Stimulated activated CD4-positive, alpha-beta T cell treated with anti-CD3 and anti-CD28 coated beads, Interleukin-15, amount 100 ng/mL, for 48 hours (primary cell): ENCODE measurements at regions not wholly inside any gene's neighbourhood (a gene's known extent, or its start where the extent isn't known, plus 50 kb on each side); places are given as distances from the start of the nearest gene placed in this dataset.

Experiments
- DNase-seq, 2 donors: peaks; one replicate each; pipeline ENCODE4 v3.0.0-alpha.2; 2020; ENCODE audit warnings: low read depth in 2 of 2

GRCh38 chr13:53694814-53695532 is 666.4 kb downstream of the OLFM4 start:
- no peak for DNase-seq

- DNase-seq, result no peak
Measured at GRCh38 chr13:53703371-53704080, 674.9 kb downstream of the OLFM4 start.

DNA sequence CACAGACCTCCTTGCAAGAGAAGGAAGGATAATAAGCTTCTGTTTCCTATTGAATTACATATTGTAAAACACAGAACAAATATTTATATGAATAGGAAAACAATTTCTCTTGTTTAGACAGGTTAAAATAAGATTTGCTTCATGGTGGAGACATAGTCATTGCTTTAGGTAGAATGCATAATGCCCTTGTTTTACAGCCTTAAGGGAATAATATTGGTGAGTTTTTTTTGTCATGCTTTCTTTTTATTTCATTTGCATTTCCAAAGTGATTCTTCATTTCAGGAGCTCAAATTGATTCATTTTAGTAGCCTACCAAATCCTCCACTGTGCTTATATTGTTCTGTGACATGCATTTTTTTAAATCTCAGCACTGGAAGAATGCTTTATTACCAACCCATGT is 690.7 kb downstream of the OLFM4 start:
- no peak for DNase-seq

- DNase-seq, result no peak
Measured at GRCh38 chr13:53732664-53733063, 704.1 kb downstream of the OLFM4 start.

DNA sequence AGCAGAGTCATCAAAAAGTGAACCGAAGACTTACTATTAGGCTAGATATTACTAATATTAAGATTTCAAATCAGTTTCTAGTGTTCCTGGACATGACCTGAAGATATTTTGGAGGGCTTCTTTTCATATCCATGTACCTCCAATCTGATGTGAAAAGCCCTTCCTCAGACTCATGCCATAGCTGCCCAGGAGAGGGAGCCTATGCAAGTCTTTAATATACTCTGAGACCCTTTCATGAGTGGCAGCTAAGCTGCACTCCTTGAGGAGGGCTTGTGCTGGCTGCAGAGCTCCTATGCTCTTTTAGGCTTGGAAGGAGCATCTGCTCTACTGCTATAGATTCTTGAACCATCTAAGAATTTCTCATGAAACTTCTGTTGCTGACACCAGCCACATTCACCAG is 715.3 kb downstream of the OLFM4 start:
- no peak for DNase-seq

GRCh38 chr13:53747825-53748224 is 719.2 kb downstream of the OLFM4 start:
- no peak for DNase-seq

- no peak for DNase-seq
Measured at GRCh38 chr13:53749306-53749705, 720.7 kb downstream of the OLFM4 start.

- DNase-seq, result no peak
Measured at GRCh38 chr13:53759016-53759415, 730.4 kb downstream of the OLFM4 start.

DNA sequence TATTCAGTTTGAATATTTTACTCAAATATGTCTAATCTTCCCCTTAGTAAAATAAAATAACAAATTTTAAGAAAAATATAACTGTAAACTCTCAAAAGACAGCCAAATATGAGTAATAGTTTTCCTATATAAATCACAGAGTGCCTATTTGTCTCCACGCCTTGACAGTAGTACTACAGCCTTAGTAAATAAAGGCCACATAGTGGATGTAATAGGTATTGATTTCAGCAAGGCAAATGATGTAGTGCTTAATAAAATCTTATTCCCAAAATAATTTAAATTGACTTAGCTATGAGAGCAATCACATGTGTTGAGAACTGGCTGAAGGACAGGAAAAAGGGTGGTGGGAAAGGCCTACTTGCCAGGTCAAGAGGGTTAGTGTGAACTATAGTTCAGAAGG is 747.2 kb downstream of the OLFM4 start:
- DNase-seq, result no peak

DNA sequence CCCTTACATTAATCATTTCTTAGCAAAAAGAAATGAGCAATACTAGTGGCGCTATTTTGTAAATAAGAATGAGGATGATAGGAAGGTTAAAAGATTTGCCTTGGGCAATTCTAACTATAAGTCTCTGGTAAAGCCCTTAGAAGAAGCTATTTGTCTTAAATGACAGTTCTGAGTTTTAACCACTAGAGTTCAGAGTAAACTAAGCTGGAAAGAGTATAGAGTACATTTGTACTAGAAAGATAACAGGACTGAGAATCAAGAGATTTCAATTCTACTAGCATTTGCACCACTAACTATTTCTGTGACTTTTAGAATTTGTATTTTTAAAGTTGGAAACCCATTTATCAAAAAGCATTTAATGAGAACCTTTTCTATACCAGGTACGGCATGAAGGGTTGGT is 750.3 kb downstream of the OLFM4 start:
- DNase-seq, result no peak

DNA sequence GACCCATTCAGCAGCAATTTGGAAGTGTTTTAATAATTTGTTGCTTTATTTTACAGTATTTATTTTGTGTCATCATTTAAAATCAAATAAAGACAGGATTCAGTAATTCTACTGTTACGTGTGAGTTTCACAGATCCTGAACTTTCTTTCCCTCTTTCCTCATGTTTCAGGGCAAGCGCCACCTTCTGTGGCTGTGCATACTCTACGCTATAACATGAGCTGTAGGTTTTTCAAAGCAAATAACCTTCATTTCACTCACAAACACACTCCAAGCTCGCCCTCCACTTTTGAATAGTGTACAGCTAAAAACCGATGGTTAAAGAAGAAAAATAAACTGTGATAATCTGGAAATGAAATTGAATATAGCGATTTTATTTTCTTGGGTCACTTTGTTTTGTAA is 753.3 kb downstream of the OLFM4 start:
- no peak for DNase-seq

- DNase-seq, result no peak
Measured at GRCh38 chr13:53782488-53782961, 753.9 kb downstream of the OLFM4 start.

DNA sequence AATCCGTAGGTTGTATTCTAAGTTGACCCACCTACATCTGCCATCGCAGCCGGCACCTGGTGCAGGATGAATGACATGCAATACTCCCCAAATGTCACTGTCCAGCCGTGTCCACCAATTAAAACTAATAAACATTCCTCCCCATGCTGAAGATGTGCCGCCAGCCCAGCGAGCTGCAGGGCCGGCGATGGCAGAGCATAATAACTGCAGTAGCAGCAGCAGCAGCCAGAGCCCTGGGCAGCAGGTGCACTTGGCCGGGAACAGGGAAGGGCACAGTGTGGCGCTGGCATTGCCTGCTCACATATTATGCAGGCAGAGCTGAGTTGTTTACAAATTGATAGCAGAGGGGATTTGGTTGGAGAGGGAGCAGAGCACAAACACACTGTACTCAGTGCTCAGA is 754.9 kb downstream of the OLFM4 start:
- no peak for DNase-seq

- DNase-seq, result no peak
Measured at GRCh38 chr13:53788286-53788685, 759.7 kb downstream of the OLFM4 start.

- no peak for DNase-seq
Measured at GRCh38 chr13:53800011-53800410, 771.4 kb downstream of the OLFM4 start.

DNA sequence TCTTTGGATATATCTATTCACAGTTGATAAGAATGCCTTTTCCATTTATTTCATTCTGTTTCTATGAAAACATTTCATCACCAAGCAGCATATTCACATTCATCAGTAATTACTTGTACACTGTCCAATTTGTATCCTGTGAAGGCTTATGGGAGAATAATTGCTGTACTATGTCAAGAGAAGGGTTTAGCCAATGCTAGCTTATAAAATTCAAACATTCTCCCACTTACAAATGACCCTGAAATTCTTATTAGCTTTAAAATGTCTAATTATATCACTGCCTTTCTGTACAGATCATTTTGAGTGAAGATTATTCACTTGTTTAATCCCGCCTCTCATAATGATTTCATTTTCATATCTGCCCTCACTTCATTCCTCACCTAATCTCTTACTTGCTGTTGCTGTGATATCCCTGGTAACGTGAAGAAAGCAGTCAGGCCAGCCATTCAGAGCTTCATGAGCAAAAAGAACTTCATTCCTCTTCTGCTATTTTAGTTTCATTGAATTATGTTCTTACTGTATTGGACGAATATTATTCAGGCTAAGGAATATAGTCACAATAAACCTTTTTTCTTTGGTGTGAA is 778.7 kb downstream of the OLFM4 start:
- no peak for DNase-seq

GRCh38 chr13:53821632-53822031 is 793.0 kb downstream of the OLFM4 start:
- DNase-seq, result no peak

GRCh38 chr13:53822136-53822535 is 793.5 kb downstream of the OLFM4 start:
- DNase-seq, result no peak

DNA sequence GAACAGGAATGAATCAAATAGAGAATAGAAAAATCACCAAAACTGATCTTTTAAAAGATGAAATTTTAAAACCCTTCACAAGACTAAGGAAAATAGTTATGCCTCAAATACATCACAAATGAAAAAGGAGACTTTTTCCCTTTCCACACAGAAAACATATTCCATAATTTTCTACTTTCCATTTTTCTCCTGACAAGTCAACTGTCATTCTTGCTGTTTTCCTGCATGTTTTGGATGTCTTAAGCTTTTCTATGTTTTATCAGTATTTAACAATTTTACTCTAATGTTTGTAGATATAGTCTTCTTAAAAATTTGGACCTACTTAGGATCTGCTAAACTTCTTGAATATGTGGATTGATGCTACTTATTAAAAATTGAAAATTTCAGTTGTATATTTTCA is 810.8 kb downstream of the OLFM4 start:
- DNase-seq, result no peak

GRCh38 chr13:53844473-53845146 is 816.0 kb downstream of the OLFM4 start:
- DNase-seq, result no peak

GRCh38 chr13:53847502-53847901 is 818.9 kb downstream of the OLFM4 start:
- DNase-seq, result no peak

GRCh38 chr13:53848366-53848961 is 819.9 kb downstream of the OLFM4 start:
- DNase-seq, result no peak
